ENCODE measurements at regions not wholly inside any gene's neighbourhood (a gene's known extent, or its start where the extent isn't known, plus 50 kb on each side); places are given as distances from the start of the nearest gene placed in this dataset.

GRCh38 chr22:25386538-25386884 lies 167.1 kb downstream of the CRYBB2 start:
- CTCF ChIA-PET = no interaction called here
- Histone ChIP-seq H3K4me3 (ENCODE audit: insufficient read depth, low read depth, low read length) (no peak overlapping the region), H3K9ac (ENCODE audit: low read depth, low read length) (no peak overlapping the region), H3K4me2 (ENCODE audit: low read depth, low read length) (no peak overlapping the region), H2BK20ac (ENCODE audit: low read depth, low read length) (no peak overlapping the region), H2BK5ac (ENCODE audit: low read depth, low read length, poor library complexity, severe bottlenecking) (no peak overlapping the region), H4K8ac (ENCODE audit: low read depth in 2 of 2, low read length in 2 of 2) (no peak overlapping the region), H3K27me3 (ENCODE audit: control insufficient read depth, insufficient read depth, low read length) (no peaks in the 10 kb centered on the region), H2BK120ac (ENCODE audit: low read depth, low read length) (no peak overlapping the region), H3K4me1 (ENCODE audit: control insufficient read depth, insufficient read depth, low read length) (no peaks in the 10 kb centered on the region), H3K18ac (ENCODE audit: low read depth, low read length) (no peak overlapping the region), H2AFZ (replicated peaks; ENCODE audit: low read length, poor library complexity) (no peak overlapping the region), H4K5ac (ENCODE audit: low read depth, low read length) (no peak overlapping the region), H2BK15ac (ENCODE audit: low read depth, low read length) (no peak overlapping the region), H3K14ac (replicated peaks; ENCODE audit: low read depth, low read length) (no peak overlapping the region), H4K20me1 (ENCODE audit: insufficient read depth, low read length) (peaks cover 83% of the 10 kb centered on the region), H3K27ac (ENCODE audit: insufficient read depth, low read length) (no peak overlapping the region), H3K4ac (ENCODE audit: low read depth, low read length) (no peak overlapping the region), H3K23ac (ENCODE audit: low read depth, low read length) (no peak overlapping the region), H2AK9ac (replicated peaks; ENCODE audit: low read depth, low read length, poor library complexity) (no peak overlapping the region), H3K56ac (ENCODE audit: extremely low read depth, insufficient read depth, low read length) (no peak overlapping the region), H3K9me3 (ENCODE audit: control insufficient read depth, insufficient read depth, low read length) (no peaks in the 10 kb centered on the region), H4K91ac (ENCODE audit: insufficient read depth, low read depth, low read length) (no peak overlapping the region), H3K9me1 (ENCODE audit: insufficient read depth, low read length) (peaks cover 14% of the 10 kb centered on the region; the same call in 1 of the 2 replicates), H3K36me3 (ENCODE audit: control insufficient read depth, insufficient read depth, low read length) (no peaks in the 10 kb centered on the region), H3K79me1 (ENCODE audit: low read depth in 1 of 2, low read length in 2 of 2) (peaks cover 46 to 71% of the 10 kb centered on the region in 2 experiments), H2AK5ac (ENCODE audit: low read depth, low read length) (no peak overlapping the region)
- dilution Hi-C loops (cut with HindIII; ENCODE audit: low sequenced_read_pairs, unreplicated experiment) = no loop called here
- WGBS, 2 experiments (ENCODE audit: extremely low coverage in 2 of 2, insufficient read length in 1 of 2) = 97% methylated on average over 8 of the region's 9 CpGs; no CpG with 5 or more reads in 1 of the 2 experiments
- intact Hi-C loops (cut with micrococcal nuclease) = no loop called here
- no peak for DNase-seq
- in situ Hi-C loops (cut with MboI; ENCODE audit: low sequenced_read_pairs) = no loop called here
- BruUV-seq (replicated peaks) = no TSS peak
- no peak for TF ChIP-seq RAD21 (IDR thresholded peaks at IDR 0.05; ENCODE audit: low read length)
- no peak for TF ChIP-seq POLR2A (IDR thresholded peaks at IDR 0.05; ENCODE audit: low read depth, low read length)
- no peak for TF ChIP-seq NFE2L2 (IDR thresholded peaks at IDR 0.05; ENCODE audit: low read depth, low read length)
- TF ChIP-seq MAZ (IDR thresholded peaks at IDR 0.05; ENCODE audit: borderline replicate concordance, low read depth, low read length) = no peak
- no peak for TF ChIP-seq MAFK (IDR thresholded peaks at IDR 0.05; ENCODE audit: low read depth, low read length)
- TF ChIP-seq, protein P1, sequence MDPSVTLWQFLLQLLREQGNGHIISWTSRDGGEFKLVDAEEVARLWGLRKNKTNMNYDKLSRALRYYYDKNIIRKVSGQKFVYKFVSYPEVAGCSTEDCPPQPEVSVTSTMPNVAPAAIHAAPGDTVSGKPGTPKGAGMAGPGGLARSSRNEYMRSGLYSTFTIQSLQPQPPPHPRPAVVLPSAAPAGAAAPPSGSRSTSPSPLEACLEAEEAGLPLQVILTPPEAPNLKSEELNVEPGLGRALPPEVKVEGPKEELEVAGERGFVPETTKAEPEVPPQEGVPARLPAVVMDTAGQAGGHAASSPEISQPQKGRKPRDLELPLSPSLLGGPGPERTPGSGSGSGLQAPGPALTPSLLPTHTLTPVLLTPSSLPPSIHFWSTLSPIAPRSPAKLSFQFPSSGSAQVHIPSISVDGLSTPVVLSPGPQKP (IDR thresholded peaks at IDR 0.05; ENCODE audit: borderline replicate concordance, low read depth, low read length) = no peak
- TF ChIP-seq, protein P2, sequence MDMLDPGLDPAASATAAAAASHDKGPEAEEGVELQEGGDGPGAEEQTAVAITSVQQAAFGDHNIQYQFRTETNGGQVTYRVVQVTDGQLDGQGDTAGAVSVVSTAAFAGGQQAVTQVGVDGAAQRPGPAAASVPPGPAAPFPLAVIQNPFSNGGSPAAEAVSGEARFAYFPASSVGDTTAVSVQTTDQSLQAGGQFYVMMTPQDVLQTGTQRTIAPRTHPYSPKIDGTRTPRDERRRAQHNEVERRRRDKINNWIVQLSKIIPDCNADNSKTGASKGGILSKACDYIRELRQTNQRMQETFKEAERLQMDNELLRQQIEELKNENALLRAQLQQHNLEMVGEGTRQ (IDR thresholded peaks at IDR 0.05; ENCODE audit: low read depth, low read length) = no peak
- no peak for TF ChIP-seq RCOR1 (IDR thresholded peaks at IDR 0.05; ENCODE audit: insufficient replicate concordance, low read length)
- TF ChIP-seq MXI1 (IDR thresholded peaks at IDR 0.05; ENCODE audit: borderline replicate concordance, low read depth, low read length) = no peak
- no peak for TF ChIP-seq FOS (IDR thresholded peaks at IDR 0.05; ENCODE audit: low read depth, low read length)
- TF ChIP-seq RFX5 (IDR thresholded peaks at IDR 0.05; ENCODE audit: low read depth, low read length) = no peak
- TF ChIP-seq BHLHE40 (IDR thresholded peaks at IDR 0.05; ENCODE audit: low read depth, low read length) = no peak
- no peak for TF ChIP-seq SMC3 (IDR thresholded peaks at IDR 0.05; ENCODE audit: low read depth, low read length)
- POLR2A ChIA-PET (ENCODE audit: unreplicated experiment) = no interaction called here
- no peak for ATAC-seq (ENCODE audit: low read depth)

All from IMR-90 (cell line).